ENCODE measurements at regions not wholly inside any gene's neighbourhood (a gene's known extent, or its start where the extent isn't known, plus 50 kb on each side); places are given as distances from the start of the nearest gene placed in this dataset.

GRCh38 chr4:23364167-23364566, 525.7 kb downstream of the PPARGC1A start:
- ChIA-PET POLR2A (ENCODE audit: unreplicated experiment) (no interaction called here), CTCF (no interaction called here)
- H4K20me1 ChIP-seq (ENCODE audit: insufficient read depth, low read length): no peaks in the 10 kb centered on the region
- no CpG with 5 or more reads among the region's 4 CpGs for WGBS, 2 experiments (ENCODE audit: extremely low coverage in 2 of 2, insufficient read length in 1 of 2)
- H2AK5ac ChIP-seq (ENCODE audit: low read depth, low read length): no peak overlapping the region
- H2BK120ac ChIP-seq (ENCODE audit: low read depth, low read length): no peak overlapping the region
- H3K27me3 ChIP-seq (ENCODE audit: control insufficient read depth, insufficient read depth, low read length): no peaks in the 10 kb centered on the region
- H2BK5ac ChIP-seq (ENCODE audit: low read depth, low read length, poor library complexity, severe bottlenecking): no peak overlapping the region
- dilution Hi-C loops (cut with HindIII; ENCODE audit: low sequenced_read_pairs, unreplicated experiment): no loop called here
- H3K4me1 ChIP-seq (ENCODE audit: control insufficient read depth, insufficient read depth, low read length): no peaks in the 10 kb centered on the region
- intact Hi-C loops (cut with micrococcal nuclease): no loop called here
- H3K9me3 ChIP-seq (ENCODE audit: control insufficient read depth, insufficient read depth, low read length): peaks cover 2% of the 10 kb centered on the region; the same call in 1 of the 2 replicates
- no peak overlapping the region for H3K4me2 ChIP-seq (ENCODE audit: low read depth, low read length)
- no peak overlapping the region for H2BK15ac ChIP-seq (ENCODE audit: low read depth, low read length)
- H3K23ac ChIP-seq (ENCODE audit: low read depth, low read length): no peak overlapping the region
- no peak overlapping the region for H2AK9ac ChIP-seq (replicated peaks; ENCODE audit: low read depth, low read length, poor library complexity)
- no peak overlapping the region for H2AFZ ChIP-seq (replicated peaks; ENCODE audit: low read length, poor library complexity)
- no peak overlapping the region for H2BK20ac ChIP-seq (ENCODE audit: low read depth, low read length)
- H4K5ac ChIP-seq (ENCODE audit: low read depth, low read length): no peak overlapping the region
- no peak overlapping the region for H4K91ac ChIP-seq (ENCODE audit: insufficient read depth, low read depth, low read length)
- H3K9ac ChIP-seq (ENCODE audit: low read depth, low read length): no peak overlapping the region
- no peak overlapping the region for H4K8ac ChIP-seq (ENCODE audit: low read depth in 2 of 2, low read length in 2 of 2)
- no peaks in the 10 kb centered on the region for H3K36me3 ChIP-seq (ENCODE audit: control insufficient read depth, insufficient read depth, low read length)
- H3K18ac ChIP-seq (ENCODE audit: low read depth, low read length): no peak overlapping the region
- no TSS peak for BruUV-seq (replicated peaks)
- ATAC-seq (ENCODE audit: low read depth) (no peak), DNase-seq (no peak)
- H3K4me3 ChIP-seq (ENCODE audit: insufficient read depth, low read depth, low read length): no peak overlapping the region
- in situ Hi-C loops (cut with MboI; ENCODE audit: low sequenced_read_pairs): no loop called here
- no peak overlapping the region for H3K56ac ChIP-seq (ENCODE audit: extremely low read depth, insufficient read depth, low read length)
- H3K14ac ChIP-seq (replicated peaks; ENCODE audit: low read depth, low read length): no peak overlapping the region
- TF ChIP-seq MXI1 (IDR thresholded peaks at IDR 0.05; ENCODE audit: borderline replicate concordance, low read depth, low read length) (no peak), SMC3 (IDR thresholded peaks at IDR 0.05; ENCODE audit: low read depth, low read length) (no peak), NFE2L2 (IDR thresholded peaks at IDR 0.05; ENCODE audit: low read depth, low read length) (no peak), MAZ (IDR thresholded peaks at IDR 0.05; ENCODE audit: borderline replicate concordance, low read depth, low read length) (no peak), ELK1 (IDR thresholded peaks at IDR 0.05; ENCODE audit: borderline replicate concordance, low read depth, low read length) (no peak), CEBPB (IDR thresholded peaks at IDR 0.05; ENCODE audit: low read depth, low read length) (no peak), FOS (IDR thresholded peaks at IDR 0.05; ENCODE audit: low read depth, low read length) (no peak), CTCF (conservative IDR thresholded peaks at IDR 0.05; ENCODE audit: low read depth, low read length) (no peak), CHD1 (IDR thresholded peaks at IDR 0.05; ENCODE audit: low read depth, low read length) (no peak), RFX5 (IDR thresholded peaks at IDR 0.05; ENCODE audit: low read depth, low read length) (no peak), RCOR1 (IDR thresholded peaks at IDR 0.05; ENCODE audit: insufficient replicate concordance, low read length) (no peak), RAD21 (IDR thresholded peaks at IDR 0.05; ENCODE audit: low read length) (no peak)
- no peak overlapping the region for H3K4ac ChIP-seq (ENCODE audit: low read depth, low read length)
- H3K27ac ChIP-seq (ENCODE audit: insufficient read depth, low read length): no peak overlapping the region
- H3K79me1 ChIP-seq (ENCODE audit: low read depth in 1 of 2, low read length in 2 of 2): no peaks in the 10 kb centered on the region
- no peaks in the 10 kb centered on the region for H3K9me1 ChIP-seq (ENCODE audit: insufficient read depth, low read length)
